UCSD-AML1 (cell line): ENCODE measurements at regions not wholly inside any gene's neighbourhood (a gene's known extent, or its start where the extent isn't known, plus 50 kb on each side); places are given as distances from the start of the nearest gene placed in this dataset.

Source experiments
- DNase-seq: peaks from one replicate; lab custom pipeline; 2025; ENCODE audit not compliant: unreplicated experiment; lab: John Stamatoyannopoulos, UW

DNA sequence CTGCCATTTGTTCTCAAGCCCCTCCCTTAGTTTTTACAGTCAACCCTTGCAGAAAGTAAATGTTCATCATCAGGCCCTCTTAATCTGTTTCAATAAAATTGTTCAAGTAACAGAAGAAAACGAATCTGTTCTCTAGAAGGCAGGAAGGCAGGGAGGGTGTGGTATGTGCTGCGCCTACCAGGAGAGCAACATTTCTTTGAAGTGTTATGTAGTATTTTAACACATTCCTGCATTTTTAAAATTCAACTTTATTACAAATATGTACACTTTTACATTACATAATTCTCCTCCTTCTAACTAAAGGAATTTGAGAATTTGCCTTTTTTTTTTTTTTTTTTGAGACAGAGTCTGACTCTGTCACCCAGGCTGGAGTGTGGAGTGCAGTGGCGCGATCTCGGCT lies 657.8 kb downstream of the MCTP2 start:
- DNase-seq, result no peak

DNA sequence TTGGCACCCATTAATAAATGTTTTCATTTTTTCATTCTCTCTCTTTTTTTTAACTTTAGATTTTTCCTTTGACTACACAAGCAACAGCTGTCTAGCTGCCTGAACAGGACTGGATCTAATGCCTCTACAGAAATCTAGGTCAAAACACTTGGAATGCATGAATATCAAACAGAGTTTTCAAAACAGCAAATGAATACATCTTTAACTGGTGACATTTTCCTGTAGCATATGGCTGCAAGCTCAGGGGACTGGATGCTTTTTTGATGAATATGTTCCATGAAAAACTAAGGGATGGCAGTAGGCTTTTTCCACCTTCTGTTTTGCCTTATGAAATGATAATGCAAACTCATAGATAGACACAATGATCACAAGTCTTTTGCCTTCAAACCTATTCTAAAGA lies 661.7 kb downstream of the MCTP2 start:
- no peak for DNase-seq

DNA sequence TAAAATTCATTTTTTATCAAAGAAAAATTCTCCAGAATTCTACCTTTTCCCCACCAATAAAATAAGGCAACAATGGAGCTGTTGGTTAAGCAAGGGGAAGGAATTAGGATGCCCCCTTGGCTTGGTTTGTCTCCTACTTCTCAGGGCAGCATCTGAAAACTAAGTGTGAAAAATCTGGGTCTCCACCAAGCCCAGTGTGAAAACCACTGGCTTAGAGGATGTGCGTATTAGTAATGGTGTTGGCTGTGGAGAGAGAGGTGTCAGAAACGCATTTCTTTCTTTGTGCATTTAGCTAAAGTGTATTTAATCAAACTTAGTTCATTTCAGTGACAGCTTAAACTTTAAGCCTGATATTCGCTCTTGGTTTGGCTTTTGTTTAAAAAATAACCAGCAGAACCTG lies 662.7 kb downstream of the MCTP2 start:
- DNase-seq, result no peak

DNA sequence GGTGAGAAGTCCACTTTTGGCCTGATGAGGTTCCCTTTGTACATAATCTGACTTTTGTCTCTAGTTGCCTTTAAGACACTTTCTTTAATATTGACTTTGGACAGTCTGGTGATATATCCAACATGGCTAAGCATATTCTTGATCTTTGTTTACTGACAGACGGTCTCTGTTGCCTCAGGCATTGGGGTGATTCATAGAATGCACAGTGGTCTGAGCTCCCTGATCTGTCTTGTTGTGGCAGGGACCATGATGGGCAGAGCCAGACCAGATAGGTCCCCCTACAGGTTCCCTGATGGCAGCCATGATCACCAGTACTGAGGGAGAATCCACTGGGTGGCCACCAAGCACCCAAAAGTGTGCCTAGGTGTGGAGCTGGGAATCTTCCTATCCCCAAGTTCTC lies 678.1 kb downstream of the MCTP2 start:
- DNase-seq, result no peak

DNA sequence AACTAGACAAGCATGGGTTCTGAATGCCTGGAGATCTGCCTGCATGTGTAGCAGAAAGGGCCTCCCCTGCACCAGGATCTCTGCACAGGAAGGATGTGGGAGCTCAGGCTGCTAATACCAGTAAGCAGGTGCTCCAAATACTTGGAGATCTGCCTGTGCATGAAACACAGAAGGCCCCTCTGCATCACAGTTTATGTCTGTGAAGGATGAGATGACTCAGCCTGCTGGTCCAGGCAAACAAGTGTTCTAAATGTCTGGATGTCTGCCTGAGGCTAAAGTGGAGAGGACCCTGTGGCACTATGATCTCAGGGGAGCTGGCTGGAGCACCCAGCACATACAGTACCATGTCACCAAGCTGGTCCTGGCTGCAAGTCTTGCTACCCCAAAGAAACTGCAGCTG lies 678.8 kb downstream of the MCTP2 start:
- DNase-seq, result peak; percentile 23

DNA sequence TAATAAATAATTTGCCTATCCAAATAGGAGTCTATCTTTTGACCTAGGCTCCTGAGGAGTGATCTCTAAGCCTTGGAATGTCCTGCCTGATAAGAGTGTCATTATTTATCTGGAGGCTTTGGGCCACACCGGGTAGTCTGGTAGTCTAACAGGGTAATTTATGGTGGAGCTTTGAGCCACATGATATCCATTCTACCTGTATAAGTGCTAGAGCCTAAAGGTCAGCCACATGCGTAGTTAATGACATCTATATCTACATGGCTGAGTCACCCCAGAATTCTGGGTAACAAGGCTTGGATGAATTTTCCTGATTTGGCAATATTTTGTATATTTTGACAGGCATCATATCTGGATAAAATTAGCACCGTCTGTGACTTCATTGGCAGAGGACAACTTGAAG lies 681.4 kb downstream of the MCTP2 start:
- no peak for DNase-seq

DNA sequence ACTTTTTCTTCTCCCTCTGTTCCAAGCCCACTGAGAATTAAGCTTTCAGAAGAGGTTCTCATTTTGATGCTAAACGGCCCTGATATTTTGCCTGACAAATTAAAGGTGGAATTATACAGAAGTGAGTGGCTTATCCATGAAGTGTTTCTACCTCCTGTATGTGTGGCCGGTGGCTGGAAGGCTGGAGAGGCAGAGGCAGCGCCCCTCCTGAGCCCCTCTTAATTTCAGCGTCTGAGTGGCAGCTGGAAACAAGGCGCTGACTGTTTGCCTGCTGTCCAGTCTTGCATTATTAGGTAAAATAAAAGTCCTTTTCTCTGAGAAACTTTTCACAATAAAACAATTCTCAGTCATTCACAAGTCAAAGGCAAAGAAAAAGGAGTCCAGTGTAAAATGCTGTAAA lies 685.7 kb downstream of the MCTP2 start:
- DNase-seq, result no peak

DNA sequence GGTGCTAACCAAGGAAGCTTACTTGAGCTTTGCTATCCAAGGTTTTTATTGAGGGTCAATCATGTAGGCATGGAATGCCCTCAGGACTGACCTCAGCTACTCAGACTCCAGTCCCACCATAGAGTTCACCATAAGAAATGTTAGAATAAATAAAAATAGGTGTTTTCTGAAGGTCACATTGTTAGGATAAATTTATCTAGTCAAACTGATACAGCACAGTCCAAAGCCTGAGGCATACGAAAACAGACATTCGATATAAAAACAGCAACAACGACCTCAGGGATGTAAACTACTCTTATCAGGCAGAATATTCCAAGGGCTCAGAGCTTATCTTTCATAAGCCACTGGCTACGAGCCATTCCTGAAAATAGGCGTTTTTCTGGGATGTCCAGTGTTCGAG lies 690.6 kb downstream of the MCTP2 start:
- no peak for DNase-seq

DNA sequence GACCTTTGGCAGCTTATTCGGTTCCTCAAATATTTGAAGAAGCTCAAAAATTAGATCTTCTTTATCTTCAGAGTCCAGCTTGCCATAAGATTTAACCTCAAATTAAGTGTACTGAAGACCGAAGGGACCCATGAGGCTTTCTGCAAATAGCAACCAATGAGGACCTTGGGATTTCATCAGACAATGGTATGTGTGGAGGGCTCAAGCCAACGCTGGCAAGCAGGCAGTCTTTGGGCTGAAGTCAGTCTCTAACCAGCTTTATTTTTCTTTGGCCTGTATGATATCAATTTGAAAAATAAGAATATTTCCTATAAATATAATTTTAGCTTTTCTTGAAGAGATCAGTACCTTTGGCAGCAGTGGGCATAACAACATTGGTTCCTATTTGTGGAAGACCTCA lies 692.7 kb downstream of the MCTP2 start:
- DNase-seq, result no peak

DNA sequence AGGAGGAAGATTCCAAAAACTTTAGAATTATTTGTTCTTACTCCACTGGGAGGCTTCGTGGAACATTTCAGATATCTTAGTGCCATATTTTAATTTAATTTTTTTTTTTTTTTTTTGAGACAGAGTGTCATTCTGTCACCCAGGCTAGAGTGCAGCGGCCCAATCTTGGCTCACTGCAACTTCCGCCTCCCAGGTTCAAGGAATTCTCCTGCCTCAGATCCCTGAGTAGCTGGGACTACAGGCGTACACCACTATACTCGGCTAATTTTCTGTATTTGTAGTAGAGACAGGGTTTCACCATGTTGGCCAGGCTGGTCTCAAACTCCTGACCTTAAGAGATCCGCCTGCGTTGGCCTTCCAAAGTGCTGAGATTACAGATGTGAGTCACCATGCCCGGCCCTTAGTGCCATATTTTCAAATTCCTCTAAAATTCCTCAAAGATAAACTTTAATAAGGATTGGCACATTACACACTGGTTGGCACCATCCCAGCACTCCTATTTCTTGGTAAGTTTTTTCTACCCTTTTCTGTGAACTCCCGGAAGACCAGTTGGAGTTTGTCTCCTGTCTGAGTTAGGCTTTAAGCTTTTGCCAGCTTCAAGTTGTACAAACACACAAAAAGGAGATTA lies 693.7 kb downstream of the MCTP2 start:
- no peak for DNase-seq

DNA sequence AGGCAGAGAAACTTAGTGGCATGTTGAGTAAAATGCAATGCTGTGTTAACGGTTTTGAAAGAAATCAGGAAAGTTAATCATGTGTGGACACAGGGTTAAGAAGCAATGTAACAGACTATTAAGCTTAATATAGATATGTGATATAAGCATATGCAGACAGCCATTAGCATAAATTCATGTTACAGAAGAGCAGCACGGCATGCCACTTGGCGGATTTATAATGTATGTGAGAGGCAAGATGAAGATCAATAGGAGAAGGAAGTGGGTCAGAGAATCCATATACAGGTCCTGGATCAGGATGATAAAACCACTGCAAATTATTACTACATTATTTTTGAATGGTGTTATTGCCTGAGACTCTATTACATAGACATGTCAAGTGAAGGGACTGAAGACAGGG lies 694.3 kb downstream of the MCTP2 start:
- DNase-seq, result no peak

DNA sequence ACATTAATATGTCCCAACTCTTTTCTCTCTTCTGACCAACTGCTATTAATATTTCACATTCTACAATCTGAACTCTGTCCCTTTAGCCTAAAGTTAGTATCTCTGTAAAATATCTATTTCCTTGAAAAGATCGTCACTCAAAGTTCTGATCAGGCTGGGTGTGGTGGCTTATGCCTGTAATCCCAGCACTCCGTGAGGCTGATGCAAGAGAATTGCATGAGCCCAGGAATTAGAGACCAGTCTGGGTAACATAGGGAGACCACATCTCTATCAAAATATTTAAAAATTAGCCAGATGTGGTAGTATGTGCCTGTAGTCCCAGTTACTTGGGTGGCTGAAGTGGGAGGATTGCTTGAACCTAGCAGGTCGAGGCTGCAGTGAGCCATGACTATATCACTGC lies 695.6 kb downstream of the MCTP2 start:
- no peak for DNase-seq

DNA sequence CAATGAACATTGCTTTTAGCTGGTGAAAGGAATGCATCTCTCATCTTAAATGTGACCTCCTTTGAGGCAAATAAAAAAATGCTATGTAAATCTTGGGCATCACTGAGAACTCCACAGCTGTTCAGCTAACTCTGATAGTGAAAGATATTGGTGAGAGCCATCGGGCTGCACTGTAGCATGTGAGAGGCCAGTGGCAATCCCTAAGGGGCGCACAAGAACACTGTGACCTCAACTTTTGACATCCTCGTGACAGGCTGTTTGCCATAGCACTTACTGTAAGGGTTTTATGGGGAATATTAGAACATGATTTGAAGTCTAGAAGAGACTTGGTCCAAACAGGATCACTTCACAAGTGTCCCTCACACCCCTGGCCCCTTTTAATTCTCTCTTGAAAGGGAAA lies 697.9 kb downstream of the MCTP2 start:
- DNase-seq, result no peak

DNA sequence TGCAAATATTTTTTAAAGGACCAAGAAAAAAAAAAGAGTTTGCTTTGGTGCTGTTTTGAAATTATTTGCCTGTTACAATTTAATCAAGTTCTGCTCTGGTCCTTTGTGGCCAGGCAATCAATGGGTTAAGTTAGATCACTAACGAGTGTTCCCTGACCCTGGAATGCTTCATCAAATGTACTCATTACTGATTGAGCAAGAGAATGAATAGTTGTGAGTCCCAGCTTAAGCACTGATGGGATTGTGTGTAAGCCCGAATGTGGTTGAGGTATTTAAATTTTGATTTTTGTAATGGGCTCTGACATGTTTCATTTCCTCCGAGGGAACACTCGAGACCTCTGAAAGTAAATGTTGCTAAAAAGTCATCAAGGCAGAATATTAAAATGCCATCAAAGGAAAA lies 699.1 kb downstream of the MCTP2 start:
- no peak for DNase-seq

DNA sequence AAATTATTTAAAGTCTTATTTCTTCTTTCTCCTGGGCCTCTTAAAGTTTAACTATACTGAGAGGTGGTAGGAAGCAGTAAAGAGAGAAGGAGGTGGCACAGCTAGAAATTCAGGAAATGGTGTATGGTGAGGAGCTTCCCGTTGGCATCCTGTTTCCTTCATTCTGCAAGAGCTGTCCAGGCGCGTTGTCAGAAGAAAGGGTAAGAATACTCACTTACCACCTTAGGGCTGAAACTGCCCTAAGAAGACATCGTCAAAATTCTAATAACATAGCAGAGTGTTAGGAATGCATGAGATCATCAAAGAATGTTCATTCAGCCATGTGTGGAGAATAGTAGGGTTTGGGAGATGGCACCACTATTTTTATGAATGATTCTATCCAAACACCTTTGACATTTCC lies 699.6 kb downstream of the MCTP2 start:
- DNase-seq, result peak; percentile 15

DNA sequence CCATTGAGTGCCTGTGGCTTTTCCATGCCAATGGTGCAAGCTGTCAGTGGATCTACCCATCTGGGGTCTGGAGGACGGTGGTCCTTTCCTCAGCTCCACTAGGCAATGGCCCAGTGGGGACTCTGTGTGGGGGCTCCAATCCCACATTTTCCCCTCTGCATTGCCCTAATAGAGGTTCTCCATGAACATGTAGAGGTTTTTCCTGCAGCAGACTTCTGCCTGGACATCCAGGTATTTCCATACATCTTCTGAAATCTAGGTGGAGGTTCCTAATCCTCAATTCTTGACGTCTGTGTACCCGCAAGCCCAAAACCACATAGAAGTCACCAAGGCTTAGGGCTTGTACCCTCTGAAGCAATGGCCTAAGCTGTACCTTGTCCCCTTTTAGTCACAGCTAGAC lies 703.1 kb downstream of the MCTP2 start:
- no peak for DNase-seq

DNA sequence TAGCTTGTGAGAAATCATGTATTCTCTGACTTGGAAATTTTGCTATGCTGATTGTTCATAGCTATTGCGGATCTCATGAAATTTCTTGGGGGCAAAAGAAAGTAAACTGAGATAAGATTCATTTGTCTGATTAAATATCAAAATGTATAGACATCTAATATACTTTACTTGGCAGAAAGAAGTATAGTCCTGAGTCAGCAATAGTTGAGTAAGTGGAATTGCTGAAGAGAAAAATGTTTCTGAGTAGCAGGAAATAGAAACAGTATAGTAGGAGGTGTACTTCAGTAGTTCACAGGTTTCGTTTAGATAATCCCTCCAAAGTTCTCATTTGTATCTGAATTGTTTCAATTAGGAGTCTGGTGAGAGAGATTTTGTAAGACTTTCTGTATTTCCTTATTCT lies 705.9 kb downstream of the MCTP2 start:
- DNase-seq, result no peak

DNA sequence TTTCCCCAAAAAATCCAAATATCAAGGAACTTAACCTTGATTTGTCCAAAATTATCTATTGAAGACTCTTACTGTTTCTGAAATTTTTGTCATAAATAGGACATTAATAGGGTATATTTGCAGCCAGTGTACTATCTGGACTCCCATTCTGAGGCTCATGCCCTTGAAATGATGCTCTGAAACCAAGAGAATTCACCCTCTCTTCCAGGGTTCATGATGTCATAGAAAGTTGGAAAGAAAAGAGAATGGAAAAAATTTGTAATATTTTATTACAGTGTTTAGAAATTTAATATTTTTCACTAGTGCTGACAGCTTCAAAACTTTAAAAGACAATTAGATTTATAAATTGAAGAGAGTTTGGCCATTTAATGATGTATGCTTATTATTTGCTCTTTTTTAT lies 712.5 kb downstream of the MCTP2 start:
- no peak for DNase-seq

DNA sequence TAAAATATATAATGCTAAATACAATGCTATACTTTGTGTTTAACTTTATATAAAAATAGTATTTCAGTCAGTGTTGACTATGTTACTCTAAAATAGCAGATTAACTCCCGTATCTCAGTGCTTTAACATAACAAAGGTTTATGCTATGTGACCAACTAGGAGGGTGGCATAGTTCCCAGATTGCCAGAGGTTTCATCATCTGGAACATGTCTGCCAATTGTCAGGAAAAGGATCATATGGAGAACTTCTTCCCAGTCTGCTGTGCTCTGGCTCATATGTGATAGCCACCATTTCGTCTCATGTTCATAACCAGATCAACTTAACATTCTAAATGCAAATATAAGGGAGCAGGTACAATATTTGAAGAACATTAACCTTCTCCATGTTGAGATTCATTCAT lies 720.2 kb downstream of the MCTP2 start:
- no peak for DNase-seq

DNA sequence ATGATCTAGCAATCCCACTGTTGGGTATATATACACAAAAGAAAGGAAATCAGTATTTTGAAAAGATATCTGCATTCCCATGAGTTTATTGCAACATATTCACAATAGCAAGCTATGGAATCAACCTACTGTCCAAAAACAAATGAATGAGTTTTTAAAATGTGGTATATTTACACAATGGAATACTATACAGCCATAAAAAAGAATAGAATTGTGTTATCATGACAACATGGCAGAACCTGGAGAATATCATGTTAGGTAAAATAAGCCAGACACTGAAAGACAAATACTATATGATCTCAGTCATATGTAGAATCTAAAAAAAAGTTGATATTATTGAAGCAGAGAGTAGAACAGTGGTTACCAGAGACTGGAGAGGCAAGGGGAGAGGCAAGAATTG lies 732.6 kb downstream of the MCTP2 start:
- DNase-seq, result no peak

DNA sequence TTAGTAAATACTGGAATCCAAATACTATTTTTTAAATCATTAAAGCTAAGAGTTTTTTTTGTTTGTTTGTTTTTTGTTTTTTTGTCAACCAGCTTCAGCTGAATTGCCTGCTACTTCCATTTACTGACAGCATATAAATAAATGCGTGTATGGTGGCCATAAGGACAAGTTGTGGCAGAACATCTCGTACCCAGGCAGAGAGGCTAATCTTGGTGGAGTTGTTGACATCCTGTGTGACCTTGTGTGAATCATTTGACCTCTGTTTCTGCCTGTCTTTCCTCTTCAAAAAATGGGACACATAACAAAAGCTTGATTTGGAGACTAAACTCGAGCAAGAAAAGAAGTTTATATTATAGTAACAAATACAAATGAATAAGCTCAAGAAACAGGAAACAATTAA lies 734.2 kb downstream of the MCTP2 start:
- DNase-seq, result no peak

DNA sequence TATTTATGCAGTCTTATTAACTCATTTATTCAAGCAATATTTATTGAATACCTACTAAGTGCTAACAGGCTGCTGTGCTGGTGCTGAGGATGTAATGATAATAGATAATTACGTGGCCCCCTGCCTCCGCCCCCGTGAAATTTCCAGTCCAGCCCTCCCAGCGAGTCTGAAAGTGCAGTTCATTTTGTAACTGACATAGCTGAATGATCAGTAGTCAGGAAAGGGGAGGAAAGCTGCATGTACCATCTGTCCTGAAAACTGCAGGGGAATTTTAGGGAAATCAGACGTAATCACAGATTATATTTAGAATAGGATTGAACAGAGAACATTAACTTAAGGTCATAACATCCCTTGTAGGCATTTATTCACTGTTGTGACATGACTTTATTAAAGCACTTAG lies 736.8 kb downstream of the MCTP2 start:
- no peak for DNase-seq

DNA sequence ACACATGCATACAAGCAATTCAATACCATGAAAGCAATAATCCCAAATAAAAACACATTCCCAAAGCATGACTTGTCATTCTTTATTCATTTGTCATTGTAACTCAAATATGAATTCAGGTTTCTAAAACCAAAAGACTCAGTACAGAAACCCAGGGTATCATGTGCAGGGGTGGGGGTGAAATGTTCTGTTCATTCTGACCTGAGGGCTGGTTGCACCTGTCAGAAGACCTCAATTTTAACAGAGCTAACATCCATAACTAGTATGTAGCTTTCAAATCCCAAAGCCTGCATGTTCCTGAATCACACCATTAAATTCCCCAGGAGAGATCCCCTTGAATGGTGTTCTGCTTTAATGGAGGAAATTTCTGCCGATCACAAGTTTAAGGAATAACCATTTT lies 738.7 kb downstream of the MCTP2 start:
- no peak for DNase-seq

DNA sequence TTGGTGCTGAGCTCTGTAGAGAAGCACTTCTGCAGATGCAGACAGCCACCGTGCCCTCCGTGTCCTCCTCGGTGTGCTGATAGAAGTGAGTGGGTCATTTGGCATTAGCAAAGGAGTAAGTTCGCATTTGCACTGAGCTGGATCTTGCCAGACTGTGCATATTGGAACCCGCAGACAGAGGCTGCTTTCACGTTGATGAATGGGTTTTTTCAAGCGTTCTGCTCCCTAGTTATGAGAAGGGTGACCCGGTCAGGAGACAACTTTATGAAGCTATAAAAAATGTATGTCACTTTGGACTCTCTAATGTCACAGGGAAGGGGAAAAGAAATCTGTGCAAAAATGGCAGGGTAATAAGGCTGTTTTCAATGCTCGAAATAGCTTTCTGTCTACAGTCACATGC lies 739.4 kb downstream of the MCTP2 start:
- no peak for DNase-seq
